ENCODE measurements at regions not wholly inside any gene's neighbourhood (a gene's known extent, or its start where the extent isn't known, plus 50 kb on each side); places are given as distances from the start of the nearest gene placed in this dataset.

- Histone ChIP-seq H3K4me1 (ENCODE audit: low read length) (no peaks in the 10 kb centered on the region), H2AFZ (ENCODE audit: low read length) (no peak overlapping the region), H3K9me2 (replicated peaks; ENCODE audit: insufficient read depth, low read length) (no peaks in the 10 kb centered on the region), H3K4me3 (ENCODE audit: low read length) (no peak overlapping the region), H3K9ac (ENCODE audit: low read length) (no peak overlapping the region), H4K20me1 (ENCODE audit: insufficient read depth, low read length) (no peaks in the 10 kb centered on the region), H3K79me2 (ENCODE audit: low read length) (no peaks in the 10 kb centered on the region), H3K9me3 (replicated peaks; ENCODE audit: insufficient read depth, low read length) (no peaks in the 10 kb centered on the region), H3F3A (ENCODE audit: insufficient read depth, low read length) (no peaks in the 10 kb centered on the region), H3K27me3 (replicated peaks; ENCODE audit: insufficient read depth, low read length) (no peaks in the 10 kb centered on the region), H3K36me3 (replicated peaks; ENCODE audit: insufficient read depth, low read length) (no peaks in the 10 kb centered on the region), H3K27ac (ENCODE audit: low read length) (no peak overlapping the region), H3K4me2 (ENCODE audit: low read depth, low read length) (no peak overlapping the region)
- TF ChIP-seq CTCF (IDR thresholded peaks at IDR 0.05; ENCODE audit: low read length), result no peak
- TF ChIP-seq EZH2 (optimal IDR thresholded peaks at IDR 0.05; ENCODE audit: low read depth, low read length), result no peak
- TF ChIP-seq EZH2phosphoT487 (IDR thresholded peaks at IDR 0.05; ENCODE audit: low read length), result no peak
- no peak for DNase-seq
Measured at GRCh38 chr17:5740937-5741336, 156.6 kb upstream of the NLRP1 start.

- Histone ChIP-seq H3K27me3 (replicated peaks; ENCODE audit: insufficient read depth, low read length) (no peaks in the 10 kb centered on the region), H3K9me2 (replicated peaks; ENCODE audit: insufficient read depth, low read length) (no peaks in the 10 kb centered on the region), H3K4me1 (ENCODE audit: low read length) (no peaks in the 10 kb centered on the region), H2AFZ (ENCODE audit: low read length) (no peak overlapping the region), H3K36me3 (replicated peaks; ENCODE audit: insufficient read depth, low read length) (no peaks in the 10 kb centered on the region), H3K79me2 (ENCODE audit: low read length) (no peaks in the 10 kb centered on the region), H3K4me2 (ENCODE audit: low read depth, low read length) (no peak overlapping the region), H3K9me3 (replicated peaks; ENCODE audit: insufficient read depth, low read length) (no peaks in the 10 kb centered on the region), H3K27ac (ENCODE audit: low read length) (no peak overlapping the region), H4K20me1 (ENCODE audit: insufficient read depth, low read length) (no peaks in the 10 kb centered on the region), H3K9ac (ENCODE audit: low read length) (no peak overlapping the region), H3K4me3 (ENCODE audit: low read length) (no peak overlapping the region), H3F3A (ENCODE audit: insufficient read depth, low read length) (no peaks in the 10 kb centered on the region)
- TF ChIP-seq EZH2 (optimal IDR thresholded peaks at IDR 0.05; ENCODE audit: low read depth, low read length) (no peak), EZH2phosphoT487 (IDR thresholded peaks at IDR 0.05; ENCODE audit: low read length) (no peak), CTCF (IDR thresholded peaks at IDR 0.05; ENCODE audit: low read length) (no peak)
- no peak for DNase-seq
Measured at GRCh38 chr17:5741810-5742209, 157.5 kb upstream of the NLRP1 start.

- no peaks in the 10 kb centered on the region for H3K9me3 ChIP-seq (replicated peaks; ENCODE audit: insufficient read depth, low read length)
- no peak overlapping the region for H3K4me3 ChIP-seq (ENCODE audit: low read length)
- H3F3A ChIP-seq (ENCODE audit: insufficient read depth, low read length), result no peaks in the 10 kb centered on the region
- no peaks in the 10 kb centered on the region for H3K4me1 ChIP-seq (ENCODE audit: low read length)
- no peak overlapping the region for H3K9ac ChIP-seq (ENCODE audit: low read length)
- TF ChIP-seq CTCF (IDR thresholded peaks at IDR 0.05; ENCODE audit: low read length), result no peak
- no peak for TF ChIP-seq EZH2phosphoT487 (IDR thresholded peaks at IDR 0.05; ENCODE audit: low read length)
- no peak for TF ChIP-seq EZH2 (optimal IDR thresholded peaks at IDR 0.05; ENCODE audit: low read depth, low read length)
- H3K9me2 ChIP-seq (replicated peaks; ENCODE audit: insufficient read depth, low read length), result no peaks in the 10 kb centered on the region
- H3K36me3 ChIP-seq (replicated peaks; ENCODE audit: insufficient read depth, low read length), result no peaks in the 10 kb centered on the region
- H3K27ac ChIP-seq (ENCODE audit: low read length), result no peak overlapping the region
- H3K4me2 ChIP-seq (ENCODE audit: low read depth, low read length), result no peak overlapping the region
- H3K27me3 ChIP-seq (replicated peaks; ENCODE audit: insufficient read depth, low read length), result no peaks in the 10 kb centered on the region
- no peaks in the 10 kb centered on the region for H4K20me1 ChIP-seq (ENCODE audit: insufficient read depth, low read length)
- no peak overlapping the region for H2AFZ ChIP-seq (ENCODE audit: low read length)
- no peaks in the 10 kb centered on the region for H3K79me2 ChIP-seq (ENCODE audit: low read length)
- DNase-seq, result no peak
Measured at GRCh38 chr17:5745111-5745813, 161.0 kb upstream of the NLRP1 start.
